ENCODE measurements at regions not wholly inside any gene's neighbourhood (a gene's known extent, or its start where the extent isn't known, plus 50 kb on each side); places are given as distances from the start of the nearest gene placed in this dataset.

DNA sequence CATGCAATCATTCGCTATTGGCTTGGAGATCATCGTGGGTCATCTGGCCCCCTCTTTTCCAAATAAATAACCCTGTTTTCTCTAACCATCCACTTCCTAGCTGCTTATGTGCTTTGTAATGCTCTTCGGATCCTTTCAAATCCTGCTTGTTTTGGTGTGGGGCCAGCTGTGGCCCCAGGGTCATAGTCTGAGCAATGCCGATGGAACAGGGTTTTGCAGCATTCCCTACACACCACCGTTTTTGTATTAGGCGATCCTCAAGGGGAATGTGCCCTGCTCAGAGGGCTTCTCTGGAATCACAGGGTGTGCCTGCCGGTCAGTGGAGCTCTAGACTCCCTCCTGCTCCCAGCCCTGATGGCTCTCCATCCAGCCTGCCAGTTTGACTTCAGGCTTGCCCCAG is 78.1 kb upstream of the NRXN3 start:
- Histone ChIP-seq H3K9me3 (replicated peaks; ENCODE audit: control insufficient read depth, low read depth, low read length) (no peaks in the 10 kb centered on the region), H3K27ac (ENCODE audit: low read length) (no peak overlapping the region), H3K4me3 (ENCODE audit: low read length) (no peak overlapping the region), H3K36me3 (ENCODE audit: control insufficient read depth, insufficient read depth, low read length) (no peaks in the 10 kb centered on the region), H3K4me1 (ENCODE audit: control insufficient read depth, insufficient read depth, low read length) (no peaks in the 10 kb centered on the region), H3K27me3 (ENCODE audit: control insufficient read depth, insufficient read depth, low read length) (no peaks in the 10 kb centered on the region)
- no peak for DNase-seq
- 72% methylated on average over 7 of the region's 7 CpGs for WGBS (ENCODE audit: insufficient coverage)

DNA sequence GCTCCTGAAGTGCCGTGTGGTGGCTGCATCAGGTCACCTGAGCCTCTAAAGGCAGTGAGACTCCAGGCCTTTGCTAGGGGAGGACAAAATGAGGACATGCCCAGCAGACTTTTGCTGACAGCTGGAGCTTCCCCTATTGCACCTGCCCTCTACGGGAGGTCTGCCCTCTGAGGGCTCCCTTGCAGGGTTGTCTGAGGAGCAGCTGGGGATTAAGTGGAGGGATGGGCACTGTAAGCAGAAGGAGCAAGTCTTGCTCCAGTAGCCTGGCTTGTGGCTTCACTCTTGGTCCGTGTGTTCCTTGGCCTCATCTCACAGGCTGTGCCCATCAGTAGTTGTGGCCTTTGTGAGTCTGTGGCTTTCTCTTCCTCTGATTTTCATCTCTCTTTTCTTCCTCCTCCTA is 66.9 kb upstream of the NRXN3 start:
- Histone ChIP-seq H3K27ac (ENCODE audit: low read length) (no peak overlapping the region), H3K36me3 (ENCODE audit: control insufficient read depth, insufficient read depth, low read length) (no peaks in the 10 kb centered on the region), H3K4me1 (ENCODE audit: control insufficient read depth, insufficient read depth, low read length) (no peaks in the 10 kb centered on the region), H3K4me3 (ENCODE audit: low read length) (no peak overlapping the region), H3K27me3 (ENCODE audit: control insufficient read depth, insufficient read depth, low read length) (no peaks in the 10 kb centered on the region), H3K9me3 (replicated peaks; ENCODE audit: control insufficient read depth, low read depth, low read length) (no peaks in the 10 kb centered on the region)
- 77% methylated on average over 1 of the region's 3 CpGs for WGBS (ENCODE audit: insufficient coverage)
- DNase-seq = no peak

GRCh38 chr14:78104160-78104559 is 66.0 kb upstream of the NRXN3 start:
- WGBS (ENCODE audit: insufficient coverage) = 69% methylated on average over 6 of the region's 7 CpGs
- Histone ChIP-seq H3K27ac (ENCODE audit: low read length) (no peak overlapping the region), H3K36me3 (ENCODE audit: control insufficient read depth, insufficient read depth, low read length) (no peaks in the 10 kb centered on the region)

GRCh38 chr14:78104655-78105054 is 65.5 kb upstream of the NRXN3 start:
- H3K4me1 ChIP-seq (ENCODE audit: control insufficient read depth, insufficient read depth, low read length) = no peaks in the 10 kb centered on the region
- H3K27ac ChIP-seq (ENCODE audit: low read length) = no peak overlapping the region
- no peak overlapping the region for H3K4me3 ChIP-seq (ENCODE audit: low read length)
- WGBS (ENCODE audit: insufficient coverage) = no CpG with 5 or more reads among the region's 1 CpG
- no peaks in the 10 kb centered on the region for H3K36me3 ChIP-seq (ENCODE audit: control insufficient read depth, insufficient read depth, low read length)
- no peak for DNase-seq
- no peaks in the 10 kb centered on the region for H3K27me3 ChIP-seq (ENCODE audit: control insufficient read depth, insufficient read depth, low read length)
- no peaks in the 10 kb centered on the region for H3K9me3 ChIP-seq (replicated peaks; ENCODE audit: control insufficient read depth, low read depth, low read length)

More at GRCh38 chr14:78104160-78104559, 66.0 kb upstream of the NRXN3 start:
- Histone ChIP-seq H3K27me3 (ENCODE audit: control insufficient read depth, insufficient read depth, low read length) (no peaks in the 10 kb centered on the region), H3K4me3 (ENCODE audit: low read length) (no peak overlapping the region), H3K9me3 (replicated peaks; ENCODE audit: control insufficient read depth, low read depth, low read length) (no peaks in the 10 kb centered on the region), H3K4me1 (ENCODE audit: control insufficient read depth, insufficient read depth, low read length) (no peaks in the 10 kb centered on the region)
- DNase-seq = no peak

GRCh38 chr14:78106381-78106780 is 63.8 kb upstream of the NRXN3 start:
- no peak overlapping the region for H3K4me3 ChIP-seq (ENCODE audit: low read length)
- WGBS (ENCODE audit: insufficient coverage) = 62% methylated on average over 2 of the region's 2 CpGs
- no peaks in the 10 kb centered on the region for H3K27me3 ChIP-seq (ENCODE audit: control insufficient read depth, insufficient read depth, low read length)
- no peaks in the 10 kb centered on the region for H3K9me3 ChIP-seq (replicated peaks; ENCODE audit: control insufficient read depth, low read depth, low read length)
- H3K27ac ChIP-seq (ENCODE audit: low read length) = no peak overlapping the region
- DNase-seq = no peak
- H3K36me3 ChIP-seq (ENCODE audit: control insufficient read depth, insufficient read depth, low read length) = no peaks in the 10 kb centered on the region
- no peaks in the 10 kb centered on the region for H3K4me1 ChIP-seq (ENCODE audit: control insufficient read depth, insufficient read depth, low read length)

DNA sequence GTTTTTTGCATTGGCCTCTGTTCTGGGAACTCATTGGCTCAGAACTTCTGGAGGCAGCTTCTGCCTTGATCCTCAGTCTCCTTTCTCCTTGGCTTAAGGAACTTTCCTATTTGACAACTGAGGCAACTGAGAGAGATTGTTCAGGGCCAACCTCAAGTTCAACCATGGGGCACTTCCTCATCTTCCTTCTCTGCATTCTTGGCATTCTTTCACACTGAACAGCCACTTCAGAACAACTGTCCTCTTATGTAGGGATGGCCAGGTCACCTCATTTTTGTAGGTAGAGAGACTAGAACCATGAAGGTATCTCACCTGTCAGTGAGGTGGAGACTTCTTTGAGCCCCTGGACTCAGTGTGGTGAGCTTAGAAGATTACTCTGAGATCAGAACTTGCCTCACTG is 63.0 kb upstream of the NRXN3 start:
- H3K9me3 ChIP-seq (replicated peaks; ENCODE audit: control insufficient read depth, low read depth, low read length) = no peaks in the 10 kb centered on the region
- H3K27ac ChIP-seq (ENCODE audit: low read length) = no peak overlapping the region
- H3K27me3 ChIP-seq (ENCODE audit: control insufficient read depth, insufficient read depth, low read length) = no peaks in the 10 kb centered on the region
- DNase-seq = no peak
- no peak overlapping the region for H3K4me3 ChIP-seq (ENCODE audit: low read length)
- H3K36me3 ChIP-seq (ENCODE audit: control insufficient read depth, insufficient read depth, low read length) = no peaks in the 10 kb centered on the region
- no peaks in the 10 kb centered on the region for H3K4me1 ChIP-seq (ENCODE audit: control insufficient read depth, insufficient read depth, low read length)

DNA sequence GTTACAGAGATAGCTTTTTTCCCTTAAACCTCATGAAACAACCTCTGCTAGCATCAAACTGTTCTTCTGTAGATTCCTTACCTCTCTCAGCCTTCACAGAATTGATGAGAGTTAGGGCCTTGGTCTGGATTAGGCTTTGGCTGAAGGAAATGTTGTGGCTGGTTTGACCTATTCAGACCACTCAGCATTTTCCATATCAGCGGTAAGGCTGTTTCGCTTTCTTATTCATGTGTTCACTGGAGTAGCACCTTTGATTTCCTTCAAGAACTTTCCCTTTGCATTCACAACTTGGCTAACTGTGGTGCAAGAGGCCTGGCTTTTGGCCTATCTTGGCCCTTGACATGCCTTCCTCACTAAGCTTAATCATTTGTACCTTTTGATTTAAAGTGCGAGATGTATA is 50.7 kb upstream of the NRXN3 start:
- H3K4me1 ChIP-seq (ENCODE audit: control insufficient read depth, insufficient read depth, low read length) = no peaks in the 10 kb centered on the region
- DNase-seq = no peak
- no peaks in the 10 kb centered on the region for H3K36me3 ChIP-seq (ENCODE audit: control insufficient read depth, insufficient read depth, low read length)
- 90% methylated on average over 2 of the region's 3 CpGs for WGBS (ENCODE audit: insufficient coverage)
- H3K27ac ChIP-seq (ENCODE audit: low read length) = no peak overlapping the region
- H3K4me3 ChIP-seq (ENCODE audit: low read length) = no peak overlapping the region
- H3K27me3 ChIP-seq (ENCODE audit: control insufficient read depth, insufficient read depth, low read length) = no peaks in the 10 kb centered on the region
- no peaks in the 10 kb centered on the region for H3K9me3 ChIP-seq (replicated peaks; ENCODE audit: control insufficient read depth, low read depth, low read length)
